Tibial nerve (tissue), 4 donors: ENCODE measurements at regions not wholly inside any gene's neighbourhood (a gene's known extent, or its start where the extent isn't known, plus 50 kb on each side); places are given as distances from the start of the nearest gene placed in this dataset.

Experiments used
- EP300 ChIP-seq, 2 donors: sonication (generic); formaldehyde crosslinking; IDR thresholded peaks; one replicate each; pipeline ENCODE4 v1.6.1; 2017; ENCODE audit warnings: antibody characterized with exemption in 2 of 2, mild to moderate bottlenecking in 1 of 2
- POLR2A ChIP-seq, 2 donors: fragments of 450-650 bp; IDR thresholded peaks; one replicate each; pipeline ENCODE4 v1.6.1; 2017; ENCODE audit warnings: antibody characterized with exemption in 2 of 2, mild to moderate bottlenecking in 2 of 2, moderate library complexity in 2 of 2
- TF ChIP-seq, protein P1 (sequence below), 5 experiments: fragments of 200-600 bp in 3 of 5; fragments of 450-650 bp in 2 of 5; sonication (generic) in 3 of 5; IDR thresholded peaks; one replicate each; pipeline ENCODE4 v1.5.1; 2016 to 2019; ENCODE audit warnings: antibody characterized with exemption in 5 of 5, mild to moderate bottlenecking in 3 of 5, moderate library complexity in 2 of 5

DNA sequence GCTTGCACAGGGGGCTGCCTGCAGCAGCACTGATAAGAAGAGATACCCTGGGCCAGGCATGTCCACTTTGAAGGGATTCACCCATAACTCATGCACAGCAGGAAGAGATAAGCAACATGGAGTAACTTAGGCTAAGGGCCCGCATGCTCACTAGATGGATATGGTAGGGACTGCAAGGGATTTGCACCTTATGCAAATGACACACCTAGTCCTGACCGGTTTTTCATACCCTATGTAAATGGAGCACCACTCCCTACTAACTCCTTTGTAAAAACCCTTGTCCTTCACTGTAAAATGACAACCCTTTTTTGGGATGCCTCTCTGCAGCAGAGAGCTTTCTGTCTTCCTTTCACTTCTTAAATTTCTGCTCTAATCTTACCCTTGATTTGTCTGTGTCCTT is 658.9 kb upstream of the CCDC179 start:
- TF ChIP-seq POLR2A (IDR thresholded peaks at IDR 0.05), result no peak
- no peak for TF ChIP-seq EP300 (IDR thresholded peaks at IDR 0.05)
- TF ChIP-seq, protein P1, sequence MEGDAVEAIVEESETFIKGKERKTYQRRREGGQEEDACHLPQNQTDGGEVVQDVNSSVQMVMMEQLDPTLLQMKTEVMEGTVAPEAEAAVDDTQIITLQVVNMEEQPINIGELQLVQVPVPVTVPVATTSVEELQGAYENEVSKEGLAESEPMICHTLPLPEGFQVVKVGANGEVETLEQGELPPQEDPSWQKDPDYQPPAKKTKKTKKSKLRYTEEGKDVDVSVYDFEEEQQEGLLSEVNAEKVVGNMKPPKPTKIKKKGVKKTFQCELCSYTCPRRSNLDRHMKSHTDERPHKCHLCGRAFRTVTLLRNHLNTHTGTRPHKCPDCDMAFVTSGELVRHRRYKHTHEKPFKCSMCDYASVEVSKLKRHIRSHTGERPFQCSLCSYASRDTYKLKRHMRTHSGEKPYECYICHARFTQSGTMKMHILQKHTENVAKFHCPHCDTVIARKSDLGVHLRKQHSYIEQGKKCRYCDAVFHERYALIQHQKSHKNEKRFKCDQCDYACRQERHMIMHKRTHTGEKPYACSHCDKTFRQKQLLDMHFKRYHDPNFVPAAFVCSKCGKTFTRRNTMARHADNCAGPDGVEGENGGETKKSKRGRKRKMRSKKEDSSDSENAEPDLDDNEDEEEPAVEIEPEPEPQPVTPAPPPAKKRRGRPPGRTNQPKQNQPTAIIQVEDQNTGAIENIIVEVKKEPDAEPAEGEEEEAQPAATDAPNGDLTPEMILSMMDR (IDR thresholded peaks at IDR 0.05), result no peak
